ENCODE measurements at regions not wholly inside any gene's neighbourhood (a gene's known extent, or its start where the extent isn't known, plus 50 kb on each side); places are given as distances from the start of the nearest gene placed in this dataset.

DNA sequence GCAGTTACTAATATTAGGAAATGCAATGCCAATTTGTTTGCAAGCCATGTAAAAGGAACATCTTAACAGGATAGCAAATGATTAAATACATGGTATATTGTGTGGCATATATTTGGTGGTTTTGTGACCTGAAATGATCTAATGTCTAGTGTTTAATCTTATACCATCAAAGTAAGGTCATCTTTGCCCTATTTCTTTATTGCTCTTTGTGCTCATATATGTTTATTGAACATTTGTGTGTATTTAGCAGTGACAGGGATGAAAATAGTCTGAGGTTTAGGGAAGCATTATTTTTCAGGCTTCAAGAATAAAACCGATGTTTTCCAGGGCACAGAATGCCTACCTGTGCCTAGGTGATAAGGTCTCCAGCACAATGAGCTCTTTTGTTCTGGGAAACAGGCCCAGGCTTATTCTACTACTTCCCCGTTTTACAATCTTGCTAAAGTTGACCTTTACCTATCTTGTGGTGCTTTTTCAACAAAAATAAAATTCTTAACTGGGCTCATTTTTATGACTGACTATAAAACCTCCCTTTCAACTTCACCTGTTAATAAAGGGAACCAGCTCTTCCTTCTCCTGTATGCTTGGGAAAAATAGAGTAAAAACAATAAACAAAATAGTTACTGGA, 105.6 kb upstream of the ANKH start:
- TF ChIP-seq EZH2phosphoT487 (IDR thresholded peaks at IDR 0.05; ENCODE audit: low read depth, severe bottlenecking, unreplicated experiment), result no peak
- TF ChIP-seq CTCF (IDR thresholded peaks at IDR 0.05; ENCODE audit: poor library complexity), result no peak
